Non-pigmented ciliary epithelial cell (primary cell): ENCODE measurements at regions not wholly inside any gene's neighbourhood (a gene's known extent, or its start where the extent isn't known, plus 50 kb on each side); places are given as distances from the start of the nearest gene placed in this dataset.
"Not testable (repeated sequence)": the region's sequence is repeated elsewhere in the genome, so short reads cannot be mapped to it uniquely, and the experiment has no call there.

Experiments
- DNase-seq: peaks from one replicate; pipeline ENCODE4 v3.0.0-alpha.2; 2010; ENCODE audit warnings: low read depth

DNA sequence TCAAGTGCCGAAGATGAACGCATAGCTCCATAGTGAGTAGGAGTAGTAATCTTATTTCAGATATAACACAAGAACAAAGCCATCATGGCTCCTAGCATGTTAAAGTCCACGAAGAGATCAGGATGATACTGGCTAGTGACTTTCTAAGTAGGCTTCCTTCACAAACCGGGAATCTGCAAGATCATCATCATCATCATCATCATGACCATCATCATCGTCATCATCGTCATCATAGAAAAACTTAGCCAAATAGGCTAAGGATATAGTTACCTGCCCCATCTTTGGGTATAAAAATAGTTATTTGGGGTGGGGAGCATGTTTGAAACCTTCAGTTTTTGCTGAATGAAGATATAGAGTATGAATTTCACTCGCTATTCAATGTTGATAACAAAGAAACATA, 57.9 kb downstream of the PYDC2 start:
- DNase-seq = no peak

DNA sequence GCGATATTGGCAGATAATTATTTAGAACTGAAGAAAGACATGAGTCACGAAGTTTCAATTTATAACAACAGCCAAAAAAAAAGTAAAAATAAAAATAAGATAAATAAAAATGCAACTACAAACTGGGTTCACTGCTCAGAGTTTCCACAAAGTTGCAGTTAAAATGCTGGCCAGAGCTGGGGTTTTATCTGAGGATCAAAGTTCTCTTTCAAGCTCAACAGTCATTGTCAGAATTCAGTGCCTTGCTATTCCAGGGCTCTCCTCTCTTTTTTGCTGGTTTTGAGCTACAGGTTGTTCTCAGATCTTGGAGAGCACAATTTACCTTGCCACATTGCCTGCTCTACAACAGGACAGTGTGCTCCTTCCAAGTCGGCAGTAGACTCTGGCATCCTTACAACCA, 60.1 kb downstream of the PYDC2 start:
- no peak for DNase-seq

DNA sequence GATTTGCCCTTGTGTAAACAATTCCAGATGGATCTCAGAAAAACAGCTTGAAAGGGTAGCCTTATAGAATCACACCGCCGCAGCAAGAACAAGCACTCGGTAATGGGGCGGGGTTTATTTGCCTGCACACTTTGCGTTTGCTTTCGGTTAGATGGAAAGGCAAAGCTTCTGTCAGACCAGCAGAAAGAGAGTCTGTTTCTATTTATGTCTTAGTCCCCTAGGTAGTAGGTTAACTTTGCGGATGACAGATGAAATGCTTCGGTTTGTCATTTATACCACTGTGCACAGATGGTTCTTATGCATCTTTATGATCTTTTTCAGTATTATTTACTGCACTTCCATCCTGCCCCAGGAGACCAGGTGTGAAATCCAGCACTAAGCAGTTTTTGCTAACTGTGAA, 62.2 kb downstream of the PYDC2 start:
- DNase-seq = no peak

DNA sequence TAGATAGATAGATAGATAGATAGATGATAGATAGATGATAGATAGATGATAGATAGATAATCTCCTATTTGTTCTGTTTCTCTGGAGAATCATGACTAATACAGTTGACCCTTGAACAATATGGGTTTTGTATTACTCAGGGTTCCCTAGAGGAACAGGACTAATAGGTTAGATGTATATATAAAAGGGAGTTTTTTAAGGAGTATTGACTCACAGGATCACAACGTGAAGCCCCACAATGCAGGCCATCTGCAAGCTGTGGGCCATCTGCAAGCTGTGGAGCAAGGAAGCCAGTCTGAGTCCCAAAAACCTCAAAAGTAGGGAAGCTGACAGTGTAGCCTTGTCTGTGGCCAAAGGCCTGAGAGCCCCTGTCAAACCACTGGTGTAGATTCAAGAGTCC, 67.6 kb downstream of the PYDC2 start:
- peak; percentile 3 for DNase-seq

DNA sequence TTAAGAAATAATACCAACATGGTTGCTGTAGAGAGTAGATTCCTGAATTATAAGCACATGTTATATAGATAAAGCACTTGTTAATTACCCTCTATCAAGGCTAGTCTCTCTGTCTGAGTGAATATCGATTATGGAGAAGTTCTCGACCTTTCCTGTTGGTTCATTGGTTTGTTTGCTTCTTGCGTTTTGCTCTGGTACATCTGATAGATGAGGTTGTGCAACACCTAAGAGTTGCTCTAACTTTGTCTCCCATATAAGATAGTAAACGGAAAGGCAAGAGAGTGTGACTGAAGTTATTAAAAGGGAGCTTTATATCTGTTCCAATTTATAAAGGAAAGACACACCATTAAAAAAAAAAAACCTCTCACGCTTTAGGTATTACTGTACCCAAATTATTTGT, 69.0 kb downstream of the PYDC2 start:
- no peak for DNase-seq

DNA sequence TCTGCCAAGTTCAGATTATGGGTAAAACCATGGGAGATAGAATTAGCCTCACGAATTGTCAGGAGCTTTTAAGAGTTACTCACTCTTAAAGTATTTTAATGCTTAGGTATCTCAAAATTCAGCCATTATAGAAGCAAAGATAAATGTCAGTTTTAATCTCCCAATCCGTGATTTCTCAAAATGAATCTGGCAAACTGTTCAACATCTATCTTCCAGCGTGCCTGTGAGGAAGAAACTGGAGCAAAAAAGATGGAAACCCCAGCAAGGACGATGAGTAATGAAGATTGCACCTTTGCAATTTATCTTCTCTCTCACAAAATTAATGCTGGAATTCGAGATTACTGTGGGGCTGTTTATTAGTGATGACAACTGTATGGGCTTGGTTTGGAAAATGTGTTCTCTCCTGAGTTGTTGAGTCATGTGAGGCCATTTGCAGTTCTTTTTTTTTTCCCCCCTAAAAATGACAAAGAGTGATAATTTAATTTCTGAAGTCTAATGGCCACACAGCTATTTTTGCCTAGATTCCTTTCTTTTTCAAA, 70.5 kb downstream of the PYDC2 start:
- no peak for DNase-seq

DNA sequence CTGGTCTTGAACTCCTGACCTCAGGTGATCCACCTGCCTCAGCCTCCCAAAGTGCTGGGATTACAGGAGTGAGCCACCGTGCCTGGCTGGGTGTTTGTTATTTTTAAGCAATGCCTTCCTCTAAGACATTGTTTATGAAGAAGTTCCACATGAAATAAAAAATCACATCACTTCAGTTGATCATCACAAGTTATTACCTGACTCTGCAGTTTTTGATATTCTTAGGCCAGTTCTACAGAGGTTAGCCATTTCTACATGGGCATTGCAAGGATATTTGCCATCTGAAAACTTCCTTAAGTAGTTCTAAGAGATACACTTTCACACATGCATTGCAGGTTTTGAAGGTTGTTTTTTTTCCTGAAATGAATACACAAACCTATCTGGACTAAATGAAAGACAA, 82.1 kb downstream of the PYDC2 start:
- DNase-seq = no peak

DNA sequence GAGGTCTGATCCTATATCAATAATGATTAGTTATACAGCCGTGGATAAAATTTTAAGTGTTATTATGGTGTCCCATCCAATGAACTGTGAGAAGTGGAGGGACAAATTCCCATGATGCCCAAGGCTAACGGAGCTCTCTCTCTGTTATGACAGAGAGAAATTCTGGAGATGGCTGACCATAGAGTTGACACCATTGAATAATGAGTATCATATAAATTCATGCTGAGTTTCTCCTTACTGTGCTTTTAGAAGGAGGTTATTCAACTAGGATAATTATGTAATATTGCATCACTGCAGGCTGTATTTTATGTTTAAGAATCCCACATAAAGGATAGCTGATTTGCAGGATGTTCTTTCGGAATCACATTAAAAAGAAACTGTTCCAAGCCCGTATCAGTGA, 82.9 kb downstream of the PYDC2 start:
- DNase-seq = no peak

DNA sequence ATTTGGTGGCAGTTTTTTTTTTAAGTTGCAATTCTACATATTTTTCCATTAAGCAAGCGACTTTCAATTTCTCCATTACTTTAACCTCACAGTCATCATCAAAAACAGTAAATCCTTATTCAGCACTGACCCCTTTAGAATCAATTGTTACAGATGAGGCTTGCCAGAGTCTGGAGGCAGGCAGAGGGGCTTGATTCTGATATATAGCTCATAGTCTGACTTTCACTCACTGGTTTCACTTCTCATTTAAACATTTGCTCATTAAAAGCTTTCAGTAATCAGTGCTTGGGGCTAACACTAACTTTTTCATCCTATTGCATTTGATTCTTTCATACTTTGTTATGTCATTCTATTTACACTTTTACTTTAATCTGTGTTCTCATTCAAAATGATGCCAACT, 88.4 kb downstream of the PYDC2 start:
- DNase-seq = no peak

DNA sequence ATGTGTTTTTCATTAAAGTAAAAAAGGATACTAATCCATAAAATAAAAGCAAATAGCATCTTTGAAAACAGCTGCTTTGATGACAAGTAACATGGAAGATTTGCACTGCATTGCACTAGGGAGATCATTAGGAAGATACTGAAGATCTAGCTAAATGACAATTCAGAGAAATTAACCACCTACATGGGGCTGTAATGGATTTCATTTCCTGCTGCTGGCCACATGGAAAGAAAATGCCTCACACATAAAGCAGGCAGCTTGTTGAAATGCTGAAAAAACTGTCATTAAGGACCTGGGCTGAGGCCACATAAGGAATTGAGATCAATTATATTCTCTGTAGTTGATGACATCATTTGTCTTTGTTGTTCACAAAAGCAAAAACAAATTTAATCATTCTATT, 94.1 kb downstream of the PYDC2 start:
- DNase-seq = no peak

DNA sequence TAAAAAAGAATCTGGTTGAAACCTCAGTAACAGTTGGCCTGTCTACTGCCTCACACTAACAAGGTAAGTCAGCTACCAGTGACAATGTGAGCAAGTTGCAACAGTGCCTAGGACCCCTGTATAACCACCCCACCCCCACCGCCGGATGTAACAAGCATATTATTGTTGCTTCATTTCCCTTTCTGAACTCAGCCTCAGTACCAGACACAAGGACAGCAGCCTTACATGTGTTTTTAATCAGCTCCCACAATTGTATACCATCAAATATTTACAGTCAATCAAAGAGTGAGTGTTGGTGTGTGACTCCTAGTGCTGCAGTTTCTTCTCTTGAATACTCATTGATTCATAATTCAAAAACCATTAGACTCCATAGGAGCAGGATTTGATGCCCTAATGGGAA, 96.4 kb downstream of the PYDC2 start:
- DNase-seq = no peak

DNA sequence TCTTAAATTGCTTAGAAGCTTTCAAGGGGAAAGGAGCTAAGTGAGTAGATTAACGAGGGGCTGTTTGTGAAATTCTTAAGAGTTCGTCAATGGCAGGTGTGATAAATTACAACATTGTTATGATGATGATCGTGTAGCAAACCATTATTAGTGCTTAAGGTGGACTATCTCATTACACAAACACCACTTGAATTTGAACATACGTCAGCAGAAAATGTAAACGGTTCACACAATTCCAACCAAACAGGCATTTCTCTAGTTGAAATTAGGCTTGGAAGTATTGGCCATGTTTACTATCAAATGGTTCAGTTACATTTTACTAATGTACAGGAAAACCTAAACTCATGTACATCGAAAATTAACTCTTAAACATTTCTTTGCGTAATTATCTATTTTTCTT, 102.8 kb downstream of the PYDC2 start:
- DNase-seq = no peak

DNA sequence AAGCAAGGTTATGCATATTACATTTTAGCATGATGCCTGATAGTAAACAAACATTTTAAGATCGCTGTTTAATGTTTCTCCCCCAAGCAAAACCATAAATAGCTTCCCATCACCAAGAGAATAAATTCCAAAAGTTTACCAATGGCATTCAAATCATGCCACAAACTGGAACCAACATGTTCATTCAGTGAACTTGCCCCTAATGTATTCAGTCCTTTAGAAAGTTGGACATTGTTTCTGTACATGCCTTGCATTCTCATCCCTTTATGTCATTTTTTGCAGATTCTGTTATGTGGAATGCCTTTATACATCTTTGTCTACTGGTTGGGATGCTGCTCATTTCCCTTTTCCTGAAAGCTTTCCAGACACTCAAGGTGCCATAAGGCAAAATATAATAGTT, 105.5 kb downstream of the PYDC2 start:
- no peak for DNase-seq

DNA sequence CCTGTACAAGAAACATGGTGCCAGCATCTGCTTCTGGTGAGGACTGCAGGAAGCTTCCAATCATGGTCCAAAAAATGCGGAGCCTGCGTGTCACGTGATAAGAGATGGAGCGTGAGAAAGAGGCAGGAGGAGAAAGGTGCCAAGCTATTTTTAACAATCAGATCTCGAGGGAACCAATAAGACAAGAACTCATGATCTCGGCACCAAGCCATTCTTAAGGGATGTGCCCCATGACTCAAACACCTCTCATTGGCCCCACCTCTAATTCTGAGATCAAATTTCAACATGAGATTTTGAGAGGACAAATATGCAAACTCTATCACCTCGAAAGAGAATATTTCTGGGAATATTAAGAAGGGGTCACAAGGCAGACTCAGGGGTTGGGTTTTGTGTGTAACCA, 107.2 kb downstream of the PYDC2 start:
- DNase-seq = no peak

DNA sequence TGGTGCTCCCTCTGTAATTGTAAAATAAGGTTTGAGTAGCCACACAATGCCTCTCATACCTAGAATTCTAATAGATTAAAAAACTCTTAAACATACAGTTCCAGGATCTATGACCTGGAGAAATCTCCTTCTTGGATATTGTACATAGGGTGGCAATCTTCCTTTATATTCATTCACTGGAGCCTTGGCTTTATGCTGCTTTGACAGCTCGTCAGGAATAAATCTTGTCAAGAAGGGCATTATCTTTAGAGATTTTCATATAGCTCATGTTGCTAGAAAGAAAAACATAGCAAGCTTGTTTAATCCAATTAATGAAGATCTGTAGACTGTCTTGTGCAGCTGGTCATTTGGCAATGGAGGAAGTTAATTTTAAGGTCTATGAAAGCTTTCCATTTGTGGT, 131.1 kb downstream of the PYDC2 start:
- DNase-seq = no peak

DNA sequence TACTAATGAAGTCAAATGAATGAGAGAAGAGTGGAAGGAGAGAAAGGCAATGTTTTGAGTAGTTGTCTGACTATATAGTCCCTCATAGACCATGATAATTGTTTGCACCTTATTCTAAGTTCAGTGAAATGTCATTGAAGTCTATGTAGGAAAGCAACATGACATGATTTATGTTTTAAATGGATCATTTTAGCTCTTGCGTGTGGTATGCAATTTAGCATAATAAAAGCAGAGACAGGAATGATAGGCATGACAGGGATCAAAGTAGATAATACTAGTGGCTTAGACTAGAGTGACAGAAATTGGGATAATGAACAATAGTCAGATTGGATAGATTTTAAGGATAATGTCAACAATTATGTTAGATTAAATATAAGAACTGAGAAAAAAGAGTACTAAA, 132.5 kb downstream of the PYDC2 start:
- no peak for DNase-seq

DNA sequence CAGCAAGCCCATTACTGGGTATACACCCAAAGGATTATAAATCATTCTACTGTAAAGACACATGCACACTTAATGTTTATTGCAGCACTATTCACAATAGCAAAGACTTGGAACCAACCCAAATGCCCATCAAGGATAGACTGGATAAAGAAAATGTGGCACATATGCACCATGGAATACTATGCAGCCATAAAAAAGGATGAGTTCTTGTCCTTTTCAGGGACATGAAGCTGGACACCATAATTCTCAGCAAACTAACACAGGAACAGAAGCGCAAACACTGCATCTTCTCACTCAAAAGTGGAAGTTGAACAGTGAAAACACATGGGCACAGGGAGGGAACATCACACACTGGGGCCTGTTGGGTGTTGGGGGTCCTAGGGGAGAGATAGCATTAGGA, 154.5 kb downstream of the PYDC2 start:
- DNase-seq = not testable (repeated sequence)

DNA sequence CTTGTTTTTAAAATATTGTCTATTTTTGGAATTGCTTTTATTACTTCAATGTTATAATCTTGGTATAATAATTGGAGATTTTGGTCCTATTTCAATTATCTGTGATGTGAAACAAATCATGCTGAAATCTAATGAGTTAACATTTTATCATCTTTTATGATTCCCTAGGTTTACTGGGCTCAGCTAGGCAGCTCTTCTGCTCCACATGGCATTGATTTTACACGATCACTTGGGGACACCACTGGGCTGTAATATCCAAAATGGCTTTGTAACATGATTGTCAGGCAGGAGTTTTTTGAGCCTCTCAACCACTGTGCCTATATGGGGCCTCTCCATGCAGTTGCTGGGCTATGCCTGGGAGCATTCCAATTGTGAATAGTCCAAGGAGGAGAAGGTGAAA, 163.3 kb downstream of the PYDC2 start:
- DNase-seq = no peak

DNA sequence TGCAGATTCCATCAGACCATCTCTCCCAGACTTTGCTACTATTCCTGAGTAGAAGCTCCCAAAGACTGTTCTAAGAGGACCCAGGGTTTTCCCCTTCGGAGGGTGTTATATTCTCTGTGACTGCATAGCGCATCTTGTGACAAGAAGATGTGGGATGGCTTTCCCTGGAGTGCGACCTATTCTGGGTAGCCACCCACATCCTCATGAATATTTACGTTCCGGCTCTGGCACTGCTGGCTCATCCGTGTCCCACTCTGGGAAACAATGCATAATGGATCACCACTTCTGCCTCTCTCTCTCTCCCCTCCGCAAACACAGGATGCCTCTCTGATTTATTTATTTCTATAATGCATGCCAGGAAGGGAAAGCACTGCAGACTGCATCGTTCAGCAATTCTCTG, 166.1 kb downstream of the PYDC2 start:
- DNase-seq = no peak

DNA sequence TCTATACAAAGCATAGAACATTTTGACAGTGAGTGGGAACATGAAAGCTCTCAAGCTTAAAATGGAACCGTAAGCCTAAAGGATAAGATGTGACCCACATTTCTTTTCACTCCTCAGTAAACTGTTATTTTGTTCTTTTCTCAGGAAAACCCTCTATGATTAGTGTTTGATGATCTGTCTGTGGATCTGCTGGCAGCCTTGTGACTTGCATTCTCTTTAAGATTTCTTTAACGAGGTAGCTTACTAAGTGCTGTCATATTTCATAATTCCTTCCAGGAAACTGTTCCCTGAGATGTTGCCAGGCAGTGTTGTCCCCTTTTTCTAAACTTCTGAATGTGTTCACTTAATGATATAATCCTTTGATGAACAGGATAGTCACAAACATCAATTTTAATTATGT, 167.6 kb downstream of the PYDC2 start:
- DNase-seq = no peak

DNA sequence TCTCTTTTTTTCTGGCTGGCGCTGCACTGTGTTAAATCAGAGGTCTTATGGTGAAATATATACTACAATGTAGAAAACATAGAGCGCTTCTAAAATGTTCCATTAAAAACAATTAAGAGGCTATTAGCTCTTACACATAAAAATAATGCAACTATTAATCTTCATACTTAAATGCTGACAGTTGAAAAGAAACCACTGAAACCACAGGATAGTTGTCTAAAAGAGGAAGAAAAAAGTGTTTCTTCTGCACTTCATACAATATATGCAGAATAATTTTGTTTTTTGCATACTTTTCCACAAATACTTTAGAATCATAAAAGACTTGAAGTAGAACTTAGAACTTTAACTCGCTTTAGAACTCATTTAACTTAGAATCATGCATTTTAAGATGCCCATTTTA, 170.5 kb downstream of the PYDC2 start:
- DNase-seq = no peak

DNA sequence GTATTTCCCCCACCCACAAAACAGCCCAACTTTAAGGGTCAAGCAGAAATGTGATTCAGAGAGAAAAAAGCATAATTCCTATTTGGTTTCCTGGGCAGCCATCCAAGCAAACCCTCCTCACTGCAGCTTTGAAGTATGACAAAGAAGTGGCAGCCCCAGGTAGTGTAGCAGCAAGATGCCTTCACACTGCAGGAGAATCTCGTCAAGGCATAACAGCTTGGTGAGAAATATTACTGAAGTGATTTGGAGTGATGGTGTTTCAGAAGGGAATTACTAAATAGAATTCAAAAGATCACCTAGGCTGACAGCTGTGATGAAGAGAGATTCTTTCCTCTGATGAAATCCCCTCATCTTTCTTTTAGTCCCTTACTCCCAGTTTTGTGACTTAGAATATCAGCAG, 173.9 kb downstream of the PYDC2 start:
- DNase-seq = no peak

DNA sequence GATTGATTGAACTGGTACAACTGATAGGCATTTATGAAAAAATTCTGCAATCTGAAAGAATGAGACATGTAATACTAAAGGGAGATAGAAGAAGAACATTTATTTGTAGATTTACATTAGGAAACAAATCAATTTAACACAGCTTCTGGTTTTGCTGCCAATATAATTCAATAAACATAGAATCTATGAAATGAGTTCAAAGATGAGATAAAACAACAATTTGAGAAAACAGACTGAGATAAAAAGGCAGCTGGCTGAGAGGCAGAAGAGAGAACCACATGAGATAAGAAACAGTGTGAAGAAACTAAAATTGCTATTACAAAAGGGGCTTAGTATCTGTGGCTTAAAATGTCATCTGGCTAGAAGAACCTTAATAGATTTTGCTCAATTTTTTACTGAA, 176.6 kb downstream of the PYDC2 start:
- no peak for DNase-seq

DNA sequence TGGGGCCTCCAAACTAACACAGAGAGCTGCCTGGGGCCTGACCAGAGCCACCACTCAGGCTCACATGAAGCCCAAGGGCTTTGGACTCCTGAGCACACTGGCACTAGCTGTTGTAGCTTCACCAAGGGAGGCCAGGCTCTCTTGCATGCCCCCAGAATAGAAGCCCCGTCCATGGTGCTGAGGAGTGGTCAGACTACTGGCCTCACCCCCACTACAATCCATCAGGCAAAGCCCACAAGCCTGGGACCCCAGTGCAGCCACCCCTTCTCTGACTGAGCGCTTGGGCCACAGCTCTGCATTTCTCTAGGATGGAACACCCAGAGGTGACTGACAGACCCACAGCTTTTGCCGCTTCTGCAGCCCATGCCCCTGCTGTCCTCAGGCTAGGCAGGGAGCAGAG, 180.8 kb downstream of the PYDC2 start:
- no peak for DNase-seq

DNA sequence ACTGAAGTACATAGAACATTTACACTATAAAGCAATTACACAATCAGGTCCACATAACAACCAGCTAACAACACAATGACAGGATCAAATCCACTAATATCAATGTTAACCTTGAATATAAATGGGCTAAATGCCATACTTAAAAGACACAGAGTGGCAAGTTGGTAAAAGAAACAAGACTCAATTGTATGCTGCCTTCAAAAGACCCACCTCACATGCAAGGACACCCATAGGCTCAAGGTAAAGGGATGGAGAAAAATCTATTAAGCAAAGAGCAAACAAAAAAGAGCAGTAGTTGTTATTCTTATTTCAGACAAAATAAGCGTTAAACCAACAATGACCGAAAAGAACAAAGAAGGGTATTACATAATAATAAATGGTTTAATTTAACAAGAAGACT, 183.3 kb downstream of the PYDC2 start:
- DNase-seq = no peak
